Ishikawa (cell line): ENCODE measurements at regions not wholly inside any gene's neighbourhood (a gene's known extent, or its start where the extent isn't known, plus 50 kb on each side); places are given as distances from the start of the nearest gene placed in this dataset.

Experiments used
- CEBPB ChIP-seq: IDR thresholded peaks from 2 replicates; pipeline ENCODE4 v1.6.1; 2012
- CREB1 ChIP-seq: IDR thresholded peaks from 2 replicates; pipeline ENCODE4 v1.6.1; 2012; ENCODE audit warnings: low read depth
- EGR1 ChIP-seq: IDR thresholded peaks from 2 replicates; pipeline ENCODE4 v1.6.1; 2012
- EP300 ChIP-seq: IDR thresholded peaks from 2 replicates; pipeline ENCODE4 v1.6.1; 2012; ENCODE audit warnings: borderline replicate concordance
- FOXM1 ChIP-seq: IDR thresholded peaks from 2 replicates; pipeline ENCODE4 v1.6.1; 2012; ENCODE audit warnings: low read depth, borderline replicate concordance
- NFIC ChIP-seq: IDR thresholded peaks from 2 replicates; pipeline ENCODE4 v1.6.1; 2012
- RAD21 ChIP-seq: IDR thresholded peaks from 2 replicates; pipeline ENCODE4 v1.6.1; 2012; ENCODE audit warnings: low read depth
- TAF1 ChIP-seq: IDR thresholded peaks from 2 replicates; pipeline ENCODE4 v1.6.1; 2012; ENCODE audit warnings: low read depth, mild to moderate bottlenecking
- TCF12 ChIP-seq: IDR thresholded peaks from 2 replicates; pipeline ENCODE4 v1.6.1; 2012; ENCODE audit warnings: low read depth
- TEAD4 ChIP-seq: IDR thresholded peaks from 2 replicates; pipeline ENCODE4 v1.6.1; 2012
- YY1 ChIP-seq: IDR thresholded peaks from 2 replicates; pipeline ENCODE4 v1.6.1; 2012; ENCODE audit warnings: low read depth
- ZBTB7A ChIP-seq: IDR thresholded peaks from 2 replicates; pipeline ENCODE4 v1.6.1; 2012; ENCODE audit warnings: low read depth
- TF ChIP-seq, protein P1 (sequence below): IDR thresholded peaks from 2 replicates; pipeline ENCODE4 v1.6.1; 2012
- TF ChIP-seq, protein P2 (sequence below): IDR thresholded peaks from 2 replicates; pipeline ENCODE4 v1.6.1; 2012
- TF ChIP-seq, protein P3 (sequence below): IDR thresholded peaks from 2 replicates; pipeline ENCODE4 v1.6.1; 2012; ENCODE audit warnings: low read depth, mild to moderate bottlenecking

DNA sequence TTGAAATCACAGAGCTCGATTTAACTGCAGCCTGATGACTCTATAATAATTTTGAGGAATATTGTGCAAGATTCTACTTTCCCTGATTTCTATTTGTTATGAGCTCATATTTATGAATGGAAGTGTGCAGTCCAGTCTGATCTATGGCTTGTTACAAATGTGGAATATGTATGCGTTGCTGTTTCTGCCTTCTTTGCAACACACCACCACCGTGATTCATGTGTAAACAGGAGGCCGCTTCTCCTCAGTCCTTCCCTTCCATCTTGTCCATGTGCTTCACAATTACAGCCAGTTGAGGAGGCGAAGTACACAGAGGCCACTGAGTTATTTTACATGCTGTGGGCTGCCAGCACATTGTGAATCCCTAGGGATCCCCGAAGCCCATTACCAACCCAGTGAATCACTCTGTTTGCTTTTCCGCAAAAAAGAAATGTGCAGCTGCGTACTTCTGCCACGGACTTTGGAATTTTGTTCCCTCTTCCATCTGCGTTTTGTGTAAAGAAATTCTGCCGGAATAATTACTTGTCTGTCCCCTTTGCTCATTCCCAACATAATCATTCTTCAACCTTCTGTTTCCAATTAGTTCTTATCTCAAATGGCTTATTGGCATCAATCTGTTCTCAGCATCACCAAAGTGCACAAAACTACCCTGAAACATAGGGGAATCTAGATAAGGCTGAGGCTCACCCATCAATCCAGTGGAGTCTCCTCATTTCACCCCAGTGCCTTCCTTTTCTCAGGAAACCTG, 551.6 kb upstream of the CITED2 start:
- TF ChIP-seq FOXM1: no peak
- TF ChIP-seq EP300: no peak
- TF ChIP-seq YY1: no peak
- TF ChIP-seq TAF1: no peak
- TF ChIP-seq, protein P1, sequence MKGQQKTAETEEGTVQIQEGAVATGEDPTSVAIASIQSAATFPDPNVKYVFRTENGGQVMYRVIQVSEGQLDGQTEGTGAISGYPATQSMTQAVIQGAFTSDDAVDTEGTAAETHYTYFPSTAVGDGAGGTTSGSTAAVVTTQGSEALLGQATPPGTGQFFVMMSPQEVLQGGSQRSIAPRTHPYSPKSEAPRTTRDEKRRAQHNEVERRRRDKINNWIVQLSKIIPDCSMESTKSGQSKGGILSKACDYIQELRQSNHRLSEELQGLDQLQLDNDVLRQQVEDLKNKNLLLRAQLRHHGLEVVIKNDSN: no peak
- TF ChIP-seq, protein P2, sequence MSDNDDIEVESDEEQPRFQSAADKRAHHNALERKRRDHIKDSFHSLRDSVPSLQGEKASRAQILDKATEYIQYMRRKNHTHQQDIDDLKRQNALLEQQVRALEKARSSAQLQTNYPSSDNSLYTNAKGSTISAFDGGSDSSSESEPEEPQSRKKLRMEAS: no peak
- no peak for TF ChIP-seq RAD21
- TF ChIP-seq TCF12: no peak
- TF ChIP-seq TEAD4: no peak

GRCh38 chr6:139923964-139924475, 549.6 kb upstream of the CITED2 start:
- TF ChIP-seq TAF1 (no peak), FOXM1 (no peak), CEBPB (no peak), TEAD4 (no peak), EGR1 (no peak), NFIC (no peak), CREB1 (no peak), ZBTB7A (no peak), TCF12 (no peak)
- TF ChIP-seq, protein P3, sequence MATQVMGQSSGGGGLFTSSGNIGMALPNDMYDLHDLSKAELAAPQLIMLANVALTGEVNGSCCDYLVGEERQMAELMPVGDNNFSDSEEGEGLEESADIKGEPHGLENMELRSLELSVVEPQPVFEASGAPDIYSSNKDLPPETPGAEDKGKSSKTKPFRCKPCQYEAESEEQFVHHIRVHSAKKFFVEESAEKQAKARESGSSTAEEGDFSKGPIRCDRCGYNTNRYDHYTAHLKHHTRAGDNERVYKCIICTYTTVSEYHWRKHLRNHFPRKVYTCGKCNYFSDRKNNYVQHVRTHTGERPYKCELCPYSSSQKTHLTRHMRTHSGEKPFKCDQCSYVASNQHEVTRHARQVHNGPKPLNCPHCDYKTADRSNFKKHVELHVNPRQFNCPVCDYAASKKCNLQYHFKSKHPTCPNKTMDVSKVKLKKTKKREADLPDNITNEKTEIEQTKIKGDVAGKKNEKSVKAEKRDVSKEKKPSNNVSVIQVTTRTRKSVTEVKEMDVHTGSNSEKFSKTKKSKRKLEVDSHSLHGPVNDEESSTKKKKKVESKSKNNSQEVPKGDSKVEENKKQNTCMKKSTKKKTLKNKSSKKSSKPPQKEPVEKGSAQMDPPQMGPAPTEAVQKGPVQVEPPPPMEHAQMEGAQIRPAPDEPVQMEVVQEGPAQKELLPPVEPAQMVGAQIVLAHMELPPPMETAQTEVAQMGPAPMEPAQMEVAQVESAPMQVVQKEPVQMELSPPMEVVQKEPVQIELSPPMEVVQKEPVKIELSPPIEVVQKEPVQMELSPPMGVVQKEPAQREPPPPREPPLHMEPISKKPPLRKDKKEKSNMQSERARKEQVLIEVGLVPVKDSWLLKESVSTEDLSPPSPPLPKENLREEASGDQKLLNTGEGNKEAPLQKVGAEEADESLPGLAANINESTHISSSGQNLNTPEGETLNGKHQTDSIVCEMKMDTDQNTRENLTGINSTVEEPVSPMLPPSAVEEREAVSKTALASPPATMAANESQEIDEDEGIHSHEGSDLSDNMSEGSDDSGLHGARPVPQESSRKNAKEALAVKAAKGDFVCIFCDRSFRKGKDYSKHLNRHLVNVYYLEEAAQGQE: no peak
- TF ChIP-seq, protein P2: no peak

- TF ChIP-seq TCF12: no peak
- TF ChIP-seq ZBTB7A: no peak
- TF ChIP-seq, protein P1: no peak
- no peak for TF ChIP-seq CREB1
- TF ChIP-seq RAD21: no peak
- no peak for TF ChIP-seq NFIC
- TF ChIP-seq, protein P2: no peak
- no peak for TF ChIP-seq YY1
These were observed 547.8 kb upstream of the CITED2 start for GRCh38 chr6:139922236-139922635.

DNA sequence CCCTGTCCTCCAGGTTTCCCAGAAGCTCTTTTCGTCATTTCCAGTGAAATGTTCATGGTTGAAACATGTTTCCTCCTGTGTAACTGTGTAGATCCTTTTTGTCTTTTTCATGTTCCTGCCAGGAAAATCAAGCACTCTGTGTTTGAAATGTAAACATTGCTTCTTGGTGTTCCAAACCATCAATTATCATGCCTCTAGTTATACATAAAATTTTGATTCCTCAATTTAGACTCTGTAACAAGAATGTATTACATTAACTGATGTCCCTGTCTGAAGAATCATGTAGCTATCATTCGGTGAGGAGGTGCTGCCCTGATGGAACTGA, 546.3 kb upstream of the CITED2 start:
- TF ChIP-seq RAD21 (no peak), TAF1 (no peak), TCF12 (no peak), YY1 (no peak), EGR1 (no peak), NFIC (no peak), EP300 (no peak), FOXM1 (no peak), CREB1 (no peak), CEBPB (no peak), ZBTB7A (no peak), TEAD4 (no peak)
- TF ChIP-seq, protein P3: no peak
- TF ChIP-seq, protein P1: no peak
- TF ChIP-seq, protein P2: no peak
